ENCODE measurements at regions not wholly inside any gene's neighbourhood (a gene's known extent, or its start where the extent isn't known, plus 50 kb on each side); places are given as distances from the start of the nearest gene placed in this dataset.

DNA sequence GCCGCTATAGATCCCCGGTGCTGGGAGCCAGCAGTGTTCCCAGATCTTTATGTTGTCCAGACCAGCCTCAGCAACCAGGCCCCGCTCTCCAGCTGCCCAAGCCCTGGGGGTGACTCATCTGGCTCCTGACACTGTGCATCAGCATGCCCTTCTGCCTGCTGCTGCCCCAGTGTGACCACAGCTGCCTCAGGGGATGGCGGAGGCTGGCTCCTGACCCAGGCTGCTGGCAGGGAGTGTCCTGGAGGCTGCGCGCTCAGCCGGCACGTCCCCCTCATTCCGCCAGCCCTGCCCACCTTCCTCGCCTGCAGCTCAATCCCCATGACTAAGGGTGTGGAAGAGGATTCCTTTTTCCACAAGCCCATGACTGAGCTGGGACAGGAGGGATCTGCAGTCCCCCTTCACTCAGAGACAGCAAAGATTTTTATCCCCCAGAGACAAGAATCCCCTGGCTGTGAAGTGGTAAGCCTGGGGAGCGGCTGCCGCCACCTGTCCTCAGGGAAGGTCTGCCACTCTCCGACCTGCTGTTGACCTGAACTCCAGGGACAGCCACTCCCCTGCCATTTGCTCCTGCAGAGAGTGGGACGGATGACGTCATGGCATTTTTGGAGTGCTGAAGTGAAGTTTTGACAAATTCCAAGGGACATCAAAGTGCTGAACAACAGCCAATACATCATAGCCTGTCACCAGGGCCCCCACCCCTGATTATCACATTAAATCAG, 182.8 kb upstream of the BMPER start:
- Histone ChIP-seq H3K27me3 (no peaks in the 10 kb centered on the region), H3K27ac (no peak overlapping the region), H3K9me3 (no peaks in the 10 kb centered on the region), H3K4me1 (peaks cover 6 to 27% (median 18%) of the 10 kb centered on the region in 4 donors), H3K4me3 (no peak overlapping the region), H3K36me3 (no peaks in the 10 kb centered on the region)
- TF ChIP-seq, protein P1, sequence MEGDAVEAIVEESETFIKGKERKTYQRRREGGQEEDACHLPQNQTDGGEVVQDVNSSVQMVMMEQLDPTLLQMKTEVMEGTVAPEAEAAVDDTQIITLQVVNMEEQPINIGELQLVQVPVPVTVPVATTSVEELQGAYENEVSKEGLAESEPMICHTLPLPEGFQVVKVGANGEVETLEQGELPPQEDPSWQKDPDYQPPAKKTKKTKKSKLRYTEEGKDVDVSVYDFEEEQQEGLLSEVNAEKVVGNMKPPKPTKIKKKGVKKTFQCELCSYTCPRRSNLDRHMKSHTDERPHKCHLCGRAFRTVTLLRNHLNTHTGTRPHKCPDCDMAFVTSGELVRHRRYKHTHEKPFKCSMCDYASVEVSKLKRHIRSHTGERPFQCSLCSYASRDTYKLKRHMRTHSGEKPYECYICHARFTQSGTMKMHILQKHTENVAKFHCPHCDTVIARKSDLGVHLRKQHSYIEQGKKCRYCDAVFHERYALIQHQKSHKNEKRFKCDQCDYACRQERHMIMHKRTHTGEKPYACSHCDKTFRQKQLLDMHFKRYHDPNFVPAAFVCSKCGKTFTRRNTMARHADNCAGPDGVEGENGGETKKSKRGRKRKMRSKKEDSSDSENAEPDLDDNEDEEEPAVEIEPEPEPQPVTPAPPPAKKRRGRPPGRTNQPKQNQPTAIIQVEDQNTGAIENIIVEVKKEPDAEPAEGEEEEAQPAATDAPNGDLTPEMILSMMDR (IDR thresholded peaks at IDR 0.05) = no peak
- TF ChIP-seq POLR2A (IDR thresholded peaks at IDR 0.05) (no peak), POLR2AphosphoS5 (IDR thresholded peaks at IDR 0.05) (no peak), EP300 (IDR thresholded peaks at IDR 0.05) (no peak)
- ATAC-seq (ENCODE audit: low FRiP score in 2 of 2) (peak in 1 of 2 donors; percentile 16), DNase-seq (peak in 1 of 2 donors; percentile 60)
- WGBS, 2 donors = 86 to 87% methylated on average over 11 of the region's 15 CpGs

DNA sequence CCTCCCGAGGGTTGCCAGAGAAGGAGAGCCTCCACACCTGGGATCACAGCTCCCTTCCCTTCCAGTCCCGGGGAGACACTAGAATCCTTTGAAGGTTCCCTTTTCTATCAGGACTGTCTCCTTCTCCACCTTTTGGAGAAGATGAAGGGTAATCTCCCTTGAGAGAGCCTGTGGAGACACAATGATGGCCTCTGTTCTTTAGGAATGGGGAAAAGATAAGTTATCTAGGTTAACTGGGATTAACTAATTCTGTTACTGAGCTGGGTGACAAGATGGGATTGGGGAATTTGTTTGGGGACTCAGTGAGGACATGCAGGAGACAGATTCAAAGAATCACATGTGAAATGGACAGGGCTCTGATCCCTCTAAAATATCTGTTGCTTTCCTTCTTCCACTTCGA, 181.1 kb upstream of the BMPER start:
- WGBS, 2 donors = 91% methylated on average over 3 of the region's 3 CpGs
- Histone ChIP-seq H3K4me1 (peaks cover 6 to 34% (median 19%) of the 10 kb centered on the region in 4 donors), H3K9me3 (no peaks in the 10 kb centered on the region), H3K27me3 (no peaks in the 10 kb centered on the region), H3K4me3 (no peak overlapping the region), H3K27ac (peak overlapping the region in 2 of 4 donors; percentile 30 to 35), H3K36me3 (no peaks in the 10 kb centered on the region)
- DNase-seq (no peak), ATAC-seq (ENCODE audit: low FRiP score in 2 of 2) (no peak)
- TF ChIP-seq, protein P1 (IDR thresholded peaks at IDR 0.05) = no peak

DNA sequence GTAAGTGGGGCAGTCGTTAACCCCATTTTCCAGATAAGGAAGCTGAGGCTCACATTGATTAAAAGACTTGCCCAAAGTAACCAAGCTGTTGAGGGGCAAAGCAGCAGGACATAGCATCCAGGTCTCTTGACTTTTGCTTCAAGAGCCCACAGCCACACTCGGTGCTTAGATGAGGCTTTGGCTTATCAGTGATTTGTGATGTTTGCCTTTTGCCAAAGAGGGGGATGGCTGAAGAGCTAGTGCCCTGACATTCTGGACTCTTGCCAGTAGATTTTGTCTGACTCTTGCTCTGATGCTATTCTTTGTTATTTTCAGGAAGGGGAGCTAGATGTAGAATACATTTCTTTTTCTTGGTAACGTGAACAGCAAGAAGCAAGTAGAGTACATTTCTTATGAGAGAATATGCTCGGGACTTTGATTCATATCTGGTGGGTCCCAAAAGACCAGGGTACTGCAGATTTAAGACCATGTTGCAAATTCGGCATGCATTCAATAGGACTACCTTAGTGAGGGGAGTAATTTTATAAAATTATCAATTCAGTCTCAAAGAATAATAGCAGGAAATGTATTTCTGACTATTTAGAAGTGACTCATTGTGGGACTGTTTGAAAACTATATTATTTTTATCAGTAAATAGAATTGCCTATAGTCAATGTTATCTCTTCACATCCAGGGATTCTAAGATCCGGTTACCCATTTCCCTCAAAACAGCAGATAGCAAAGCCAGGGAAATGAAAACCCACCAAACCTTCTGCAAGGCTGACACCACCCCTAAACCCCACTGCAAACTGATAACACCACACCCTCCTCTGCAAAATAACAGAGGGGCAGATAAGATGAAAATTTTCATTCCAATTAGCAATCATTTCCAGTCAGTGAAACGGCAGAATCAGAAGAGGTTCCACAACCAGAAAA, 180.0 kb upstream of the BMPER start:
- Histone ChIP-seq H3K4me3 (no peak overlapping the region), H3K4me1 (peaks cover 6 to 42% (median 23%) of the 10 kb centered on the region in 4 donors), H3K27me3 (no peaks in the 10 kb centered on the region), H3K27ac (peak overlapping the region; percentile 11 to 78 (median 28)), H3K36me3 (no peaks in the 10 kb centered on the region), H3K9me3 (no peaks in the 10 kb centered on the region)
- ATAC-seq (ENCODE audit: low FRiP score in 2 of 2) = no peak
- TF ChIP-seq, protein P1 (IDR thresholded peaks at IDR 0.05) = no peak
- no peak for TF ChIP-seq POLR2A (IDR thresholded peaks at IDR 0.05)
- TF ChIP-seq POLR2AphosphoS5 (IDR thresholded peaks at IDR 0.05) = no peak
- no peak for TF ChIP-seq EP300 (IDR thresholded peaks at IDR 0.05)
- DNase-seq = no peak
- WGBS, 2 donors = 57 to 60% methylated on average over 6 to 7 of the region's 7 CpGs

DNA sequence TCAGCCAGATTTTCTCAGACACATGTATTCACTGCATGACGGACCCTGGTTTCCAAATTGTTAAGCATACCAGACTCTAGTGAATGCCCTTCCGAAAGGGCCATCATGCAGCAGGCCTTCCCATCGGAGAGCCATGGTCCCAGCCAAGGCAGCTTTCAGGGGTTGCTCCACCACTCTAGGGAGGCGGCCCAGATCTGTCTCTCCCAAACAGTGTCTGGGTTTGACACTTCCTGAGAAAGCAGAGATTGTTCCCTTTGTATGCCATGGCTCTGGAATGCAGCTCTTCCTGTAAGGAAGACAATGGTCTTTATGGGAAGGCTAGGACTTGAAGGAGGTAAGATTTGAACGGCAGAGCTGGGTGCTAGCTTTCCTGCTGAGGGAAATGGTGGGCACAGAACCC, 178.8 kb upstream of the BMPER start:
- TF ChIP-seq POLR2A (IDR thresholded peaks at IDR 0.05) (no peak), EP300 (IDR thresholded peaks at IDR 0.05) (peak in 2 of 4 donors; percentile 24 to 47), POLR2AphosphoS5 (IDR thresholded peaks at IDR 0.05) (peak in 1 of 2 donors; percentile 46)
- Histone ChIP-seq H3K4me1 (peaks cover 10 to 47% (median 26%) of the 10 kb centered on the region in 4 donors), H3K36me3 (no peaks in the 10 kb centered on the region), H3K4me3 (peak overlapping the region in 1 of 4 donors; percentile 11), H3K9me3 (no peaks in the 10 kb centered on the region), H3K27ac (peak overlapping the region; percentile 51 to 78 (median 66)), H3K27me3 (no peaks in the 10 kb centered on the region)
- WGBS, 2 donors = 55 to 69% methylated on average over 1 to 5 of the region's 5 CpGs
- DNase-seq (no peak), ATAC-seq (ENCODE audit: low FRiP score in 2 of 2) (no peak)

DNA sequence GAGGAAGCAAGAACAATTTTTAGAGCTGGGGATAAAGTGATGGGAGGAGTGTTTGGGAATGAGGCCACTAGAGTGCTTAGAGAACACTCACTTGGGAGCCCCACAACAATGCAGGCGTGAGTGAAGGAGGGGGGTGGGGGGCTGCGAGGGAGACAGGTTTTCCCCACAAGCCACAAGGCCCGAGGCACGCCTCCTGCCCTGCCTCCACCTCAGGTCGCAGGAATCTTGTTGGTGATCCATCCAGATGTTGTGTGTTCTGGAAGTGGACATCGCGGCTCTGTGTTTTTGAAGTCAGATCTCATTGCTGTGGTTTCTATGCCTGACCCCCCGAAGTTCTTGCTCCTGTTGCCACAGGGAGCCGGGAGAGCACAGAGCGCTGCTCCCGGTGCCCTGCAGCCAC, 178.0 kb upstream of the BMPER start:
- H3K4me1 ChIP-seq = peaks cover 10 to 47% (median 26%) of the 10 kb centered on the region in 4 donors
- peak overlapping the region; percentile 51 to 78 (median 66) for H3K27ac ChIP-seq
- H3K36me3 ChIP-seq = no peaks in the 10 kb centered on the region
- no peak for ATAC-seq (ENCODE audit: low FRiP score in 2 of 2)
- H3K9me3 ChIP-seq = no peaks in the 10 kb centered on the region
- TF ChIP-seq POLR2AphosphoS5 (IDR thresholded peaks at IDR 0.05) (no peak), EP300 (IDR thresholded peaks at IDR 0.05) (no peak), POLR2A (IDR thresholded peaks at IDR 0.05) (no peak)
- TF ChIP-seq, protein P1 (IDR thresholded peaks at IDR 0.05) = no peak
- H3K27me3 ChIP-seq = no peaks in the 10 kb centered on the region
- 64 to 71% methylated on average over 7 to 11 of the region's 11 CpGs for WGBS, 2 donors
- no peak overlapping the region for H3K4me3 ChIP-seq
- DNase-seq = peak in 1 of 2 donors; percentile 56

Data from upper lobe of left lung (tissue), 6 donors.